Renal pelvis (tissue), 1 donor: ENCODE measurements at regions not wholly inside any gene's neighbourhood (a gene's known extent, or its start where the extent isn't known, plus 50 kb on each side); places are given as distances from the start of the nearest gene placed in this dataset.
"Not testable (repeated sequence)": the region's sequence is repeated elsewhere in the genome, so short reads cannot be mapped to it uniquely, and the experiment has no call there.

Experiments used
- DNase-seq: peaks from one replicate; pipeline ENCODE4 v3.0.0-alpha.2; 2013

GRCh38 chr2:8602809-8603208 lies 79.0 kb upstream of the ID2 start:
- DNase-seq, result no peak

GRCh38 chr2:8603356-8603755 lies 78.5 kb upstream of the ID2 start:
- DNase-seq, result not testable (repeated sequence)

GRCh38 chr2:8604262-8604661 lies 77.6 kb upstream of the ID2 start:
- no peak for DNase-seq

GRCh38 chr2:8605351-8606065 lies 76.3 kb upstream of the ID2 start:
- no peak for DNase-seq

GRCh38 chr2:8606226-8606625 lies 75.6 kb upstream of the ID2 start:
- DNase-seq, result no peak

GRCh38 chr2:8606649-8607550 lies 75.0 kb upstream of the ID2 start:
- no peak for DNase-seq

- DNase-seq, result no peak
These were observed 74.2 kb upstream of the ID2 start for GRCh38 chr2:8607606-8608005.

GRCh38 chr2:8608411-8608954 lies 73.4 kb upstream of the ID2 start:
- no peak for DNase-seq

- DNase-seq, result no peak
These were observed 72.5 kb upstream of the ID2 start for GRCh38 chr2:8609357-8609811.

GRCh38 chr2:8610775-8611174 lies 71.1 kb upstream of the ID2 start:
- DNase-seq, result not testable (repeated sequence)

GRCh38 chr2:8611246-8611645 lies 70.6 kb upstream of the ID2 start:
- DNase-seq, result no peak

- no peak for DNase-seq
These were observed 70.2 kb upstream of the ID2 start for GRCh38 chr2:8611700-8612099.

GRCh38 chr2:8612734-8613179 lies 69.1 kb upstream of the ID2 start:
- no peak for DNase-seq

- DNase-seq, result not testable (repeated sequence)
These were observed 68.5 kb upstream of the ID2 start for GRCh38 chr2:8613207-8613999.

- DNase-seq, result no peak
These were observed 67.2 kb upstream of the ID2 start for GRCh38 chr2:8614646-8615045.

GRCh38 chr2:8615252-8615575 lies 66.6 kb upstream of the ID2 start:
- no peak for DNase-seq

- DNase-seq, result no peak
These were observed 66.1 kb upstream of the ID2 start for GRCh38 chr2:8615576-8616281.

GRCh38 chr2:8617048-8617447 lies 64.8 kb upstream of the ID2 start:
- no peak for DNase-seq

- DNase-seq, result no peak
These were observed 64.3 kb upstream of the ID2 start for GRCh38 chr2:8617590-8617989.

GRCh38 chr2:8619071-8619470 lies 62.8 kb upstream of the ID2 start:
- DNase-seq, result no peak

- no peak for DNase-seq
These were observed 61.1 kb upstream of the ID2 start for GRCh38 chr2:8620611-8621382.
